HEK293 (cell line): ENCODE measurements at regions not wholly inside any gene's neighbourhood (a gene's known extent, or its start where the extent isn't known, plus 50 kb on each side); places are given as distances from the start of the nearest gene placed in this dataset.

Source experiments
- ZBTB7A ChIP-seq: fragments of 450-650 bp; formaldehyde crosslinking; IDR thresholded peaks from 2 replicates; pipeline ENCODE4 v1.5.1; 2016; ENCODE audit warnings: low read depth, missing biosample characterization, missing genetic modification characterization
- ZNF76 ChIP-seq: fragments of 450-650 bp; formaldehyde crosslinking; IDR thresholded peaks from 2 replicates; pipeline ENCODE4; 2016; ENCODE audit warnings: low read depth, missing biosample characterization, missing genetic modification characterization, borderline replicate concordance
- ZNF776 ChIP-seq: fragments of 450-650 bp; formaldehyde crosslinking; IDR thresholded peaks from 2 replicates; pipeline ENCODE4 v1.5.0; 2017; ENCODE audit warnings: missing biosample characterization, missing genetic modification characterization, borderline replicate concordance
- TF ChIP-seq, protein P1 (sequence below): fragments of 450-650 bp; formaldehyde crosslinking; IDR thresholded peaks from 2 replicates; pipeline ENCODE4 v1.5.1; 2016; ENCODE audit warnings: missing biosample characterization, missing genetic modification characterization
- TF ChIP-seq, protein P2 (sequence below): fragments of 450-650 bp; formaldehyde crosslinking; conservative IDR thresholded peaks from 2 replicates; pipeline ENCODE4 v1.5.1; 2016; ENCODE audit warnings: low read depth, missing biosample characterization, missing genetic modification characterization

DNA sequence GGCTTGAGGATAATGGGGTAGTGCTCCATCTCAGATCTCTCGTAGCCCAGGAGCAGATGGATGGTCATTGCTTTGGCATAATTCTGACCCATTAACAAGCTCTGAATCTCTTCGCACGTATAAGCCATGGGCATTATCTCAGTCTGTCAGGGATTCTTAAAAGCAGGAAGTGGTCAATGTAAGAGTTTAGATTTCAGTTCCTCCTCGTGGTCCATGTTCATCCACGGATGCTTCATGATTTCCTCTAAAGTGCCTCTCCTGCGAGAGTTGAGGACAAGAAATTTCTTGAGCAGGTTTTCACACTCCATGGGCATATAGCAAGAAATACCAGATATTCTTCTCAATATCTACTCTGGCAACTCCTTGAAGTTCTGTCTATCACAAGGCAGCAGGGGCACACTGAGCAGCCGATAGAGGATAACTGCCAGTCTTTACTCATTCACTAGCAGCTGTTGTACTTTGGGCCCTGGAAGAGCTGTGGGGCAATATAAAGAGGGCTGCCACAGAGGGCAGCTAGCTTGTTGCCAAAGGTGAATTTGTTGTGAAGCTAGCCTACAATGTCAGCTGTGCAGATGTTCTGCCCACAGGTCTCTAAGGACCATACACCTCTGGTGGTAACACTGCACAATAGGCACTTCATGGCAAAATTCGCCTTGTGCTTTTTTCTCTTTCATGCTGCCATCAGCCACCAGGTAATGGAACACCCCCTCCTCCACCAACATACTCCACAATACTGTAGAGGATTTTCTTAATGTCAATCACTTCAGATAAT is 52.0 kb upstream of the WDR17 start:
- no peak for TF ChIP-seq ZNF776 (tag by site-specific recombination)
- TF ChIP-seq, protein P1, sequence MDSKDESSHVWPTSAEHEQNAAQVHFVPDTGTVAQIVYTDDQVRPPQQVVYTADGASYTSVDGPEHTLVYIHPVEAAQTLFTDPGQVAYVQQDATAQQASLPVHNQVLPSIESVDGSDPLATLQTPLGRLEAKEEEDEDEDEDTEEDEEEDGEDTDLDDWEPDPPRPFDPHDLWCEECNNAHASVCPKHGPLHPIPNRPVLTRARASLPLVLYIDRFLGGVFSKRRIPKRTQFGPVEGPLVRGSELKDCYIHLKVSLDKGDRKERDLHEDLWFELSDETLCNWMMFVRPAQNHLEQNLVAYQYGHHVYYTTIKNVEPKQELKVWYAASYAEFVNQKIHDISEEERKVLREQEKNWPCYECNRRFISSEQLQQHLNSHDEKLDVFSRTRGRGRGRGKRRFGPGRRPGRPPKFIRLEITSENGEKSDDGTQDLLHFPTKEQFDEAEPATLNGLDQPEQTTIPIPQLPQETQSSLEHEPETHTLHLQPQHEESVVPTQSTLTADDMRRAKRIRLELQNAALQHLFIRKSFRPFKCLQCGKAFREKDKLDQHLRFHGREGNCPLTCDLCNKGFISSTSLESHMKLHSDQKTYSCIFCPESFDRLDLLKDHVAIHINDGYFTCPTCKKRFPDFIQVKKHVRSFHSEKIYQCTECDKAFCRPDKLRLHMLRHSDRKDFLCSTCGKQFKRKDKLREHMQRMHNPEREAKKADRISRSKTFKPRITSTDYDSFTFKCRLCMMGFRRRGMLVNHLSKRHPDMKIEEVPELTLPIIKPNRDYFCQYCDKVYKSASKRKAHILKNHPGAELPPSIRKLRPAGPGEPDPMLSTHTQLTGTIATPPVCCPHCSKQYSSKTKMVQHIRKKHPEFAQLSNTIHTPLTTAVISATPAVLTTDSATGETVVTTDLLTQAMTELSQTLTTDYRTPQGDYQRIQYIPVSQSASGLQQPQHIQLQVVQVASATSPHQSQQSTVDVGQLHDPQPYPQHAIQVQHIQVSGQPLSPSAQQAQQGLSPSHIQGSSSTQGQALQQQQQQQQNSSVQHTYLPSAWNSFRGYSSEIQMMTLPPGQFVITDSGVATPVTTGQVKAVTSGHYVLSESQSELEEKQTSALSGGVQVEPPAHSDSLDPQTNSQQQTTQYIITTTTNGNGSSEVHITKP (tag by site-specific recombination): no peak
- no peak for TF ChIP-seq ZBTB7A (tag by site-specific recombination)
- TF ChIP-seq, protein P2, sequence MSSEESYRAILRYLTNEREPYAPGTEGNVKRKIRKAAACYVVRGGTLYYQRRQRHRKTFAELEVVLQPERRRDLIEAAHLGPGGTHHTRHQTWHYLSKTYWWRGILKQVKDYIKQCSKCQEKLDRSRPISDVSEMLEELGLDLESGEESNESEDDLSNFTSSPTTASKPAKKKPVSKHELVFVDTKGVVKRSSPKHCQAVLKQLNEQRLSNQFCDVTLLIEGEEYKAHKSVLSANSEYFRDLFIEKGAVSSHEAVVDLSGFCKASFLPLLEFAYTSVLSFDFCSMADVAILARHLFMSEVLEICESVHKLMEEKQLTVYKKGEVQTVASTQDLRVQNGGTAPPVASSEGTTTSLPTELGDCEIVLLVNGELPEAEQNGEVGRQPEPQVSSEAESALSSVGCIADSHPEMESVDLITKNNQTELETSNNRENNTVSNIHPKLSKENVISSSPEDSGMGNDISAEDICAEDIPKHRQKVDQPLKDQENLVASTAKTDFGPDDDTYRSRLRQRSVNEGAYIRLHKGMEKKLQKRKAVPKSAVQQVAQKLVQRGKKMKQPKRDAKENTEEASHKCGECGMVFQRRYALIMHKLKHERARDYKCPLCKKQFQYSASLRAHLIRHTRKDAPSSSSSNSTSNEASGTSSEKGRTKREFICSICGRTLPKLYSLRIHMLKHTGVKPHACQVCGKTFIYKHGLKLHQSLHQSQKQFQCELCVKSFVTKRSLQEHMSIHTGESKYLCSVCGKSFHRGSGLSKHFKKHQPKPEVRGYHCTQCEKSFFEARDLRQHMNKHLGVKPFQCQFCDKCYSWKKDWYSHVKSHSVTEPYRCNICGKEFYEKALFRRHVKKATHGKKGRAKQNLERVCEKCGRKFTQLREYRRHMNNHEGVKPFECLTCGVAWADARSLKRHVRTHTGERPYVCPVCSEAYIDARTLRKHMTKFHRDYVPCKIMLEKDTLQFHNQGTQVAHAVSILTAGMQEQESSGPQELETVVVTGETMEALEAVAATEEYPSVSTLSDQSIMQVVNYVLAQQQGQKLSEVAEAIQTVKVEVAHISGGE (tag by site-specific recombination): no peak
- no peak for TF ChIP-seq ZNF76
